Epithelial cell of esophagus (primary cell): ENCODE measurements at regions not wholly inside any gene's neighbourhood (a gene's known extent, or its start where the extent isn't known, plus 50 kb on each side); places are given as distances from the start of the nearest gene placed in this dataset.

Experiments
- DNase-seq: peaks from one replicate; pipeline ENCODE4 v3.0.0; 2010; ENCODE audit warnings: low read depth
- H3K4me3 ChIP-seq: 2 replicates; pipeline ENCODE4 v1.5.1; 2011; ENCODE audit warnings: mild to moderate bottlenecking, low read length, control low read depth
- CTCF ChIP-seq: IDR thresholded peaks from 2 replicates; pipeline ENCODE4 v1.5.1; 2011; ENCODE audit warnings: low read depth, mild to moderate bottlenecking, low read length, control low read depth, inconsistent platforms; ENCODE audit not compliant: insufficient read depth; ENCODE audit errors: missing control alignments

GRCh38 chr9:18208166-18209059 lies 265.5 kb upstream of the ADAMTSL1 start:
- peak; percentile 72 for DNase-seq
- no peak overlapping the region for H3K4me3 ChIP-seq
- peak; percentile 82 for TF ChIP-seq CTCF

- TF ChIP-seq CTCF, result no peak
- H3K4me3 ChIP-seq, result no peak overlapping the region
Observed at GRCh38 chr9:18215626-18216025, 258.3 kb upstream of the ADAMTSL1 start.

GRCh38 chr9:18216376-18216775 lies 257.6 kb upstream of the ADAMTSL1 start:
- no peak overlapping the region for H3K4me3 ChIP-seq
- no peak for TF ChIP-seq CTCF
- no peak for DNase-seq

More at GRCh38 chr9:18215626-18216025, 258.3 kb upstream of the ADAMTSL1 start:
- no peak for DNase-seq

- no peak overlapping the region for H3K4me3 ChIP-seq
- no peak for DNase-seq
- TF ChIP-seq CTCF, result no peak
Observed at GRCh38 chr9:18228101-18228500, 245.9 kb upstream of the ADAMTSL1 start.

GRCh38 chr9:18229992-18230676 lies 243.8 kb upstream of the ADAMTSL1 start:
- DNase-seq, result no peak
- H3K4me3 ChIP-seq, result no peak overlapping the region
- TF ChIP-seq CTCF, result no peak

GRCh38 chr9:18233311-18233710 lies 240.6 kb upstream of the ADAMTSL1 start:
- peak; percentile 21 for DNase-seq
- H3K4me3 ChIP-seq, result no peak overlapping the region
- TF ChIP-seq CTCF, result no peak
